ENCODE measurements at regions not wholly inside any gene's neighbourhood (a gene's known extent, or its start where the extent isn't known, plus 50 kb on each side); places are given as distances from the start of the nearest gene placed in this dataset.
"Not testable (repeated sequence)": the region's sequence is repeated elsewhere in the genome, so short reads cannot be mapped to it uniquely, and the experiment has no call there.

GRCh38 chr1:103274886-103275285, 166.6 kb upstream of the COL11A1 start:
- ATAC-seq (no peak), DNase-seq (no peak)
- H3K27ac Mint-ChIP-seq: no peak overlapping the region
- intact Hi-C loops (cut with micrococcal nuclease): no loop called here
- POLR2A ChIA-PET: no interaction called here
- H3K4me1 Mint-ChIP-seq (ENCODE audit: low read depth): no peaks in the 10 kb centered on the region
- CTCF ChIA-PET: no interaction called here
- no peak for TF ChIP-seq CTCF (IDR thresholded peaks at IDR 0.05)
- no peaks in the 10 kb centered on the region for H3K27me3 Mint-ChIP-seq
- no peak overlapping the region for H3K4me3 Mint-ChIP-seq
- no peaks in the 10 kb centered on the region for H3K36me3 Mint-ChIP-seq (ENCODE audit: low read depth)
- H3K9me3 Mint-ChIP-seq: no peaks in the 10 kb centered on the region

GRCh38 chr1:103273106-103273505, 164.8 kb upstream of the COL11A1 start:
- TF ChIP-seq CTCF (IDR thresholded peaks at IDR 0.05): no peak
- Mint-ChIP-seq H3K4me1 (ENCODE audit: low read depth) (no peaks in the 10 kb centered on the region), H3K27me3 (no peaks in the 10 kb centered on the region), H3K4me3 (no peak overlapping the region), H3K9me3 (no peaks in the 10 kb centered on the region), H3K27ac (no peak overlapping the region), H3K36me3 (ENCODE audit: low read depth) (no peaks in the 10 kb centered on the region)
- ChIA-PET CTCF (no interaction called here), POLR2A (no interaction called here)
- DNase-seq (no peak), ATAC-seq (no peak)
- intact Hi-C loops (cut with micrococcal nuclease): no loop called here

GRCh38 chr1:103271471-103271870, 163.1 kb upstream of the COL11A1 start:
- CTCF ChIA-PET; H3K4me3 Mint-ChIP-seq; DNase-seq; H3K9me3 Mint-ChIP-seq; intact Hi-C loops (cut with micrococcal nuclease); H3K4me1 Mint-ChIP-seq (ENCODE audit: low read depth); H3K27ac Mint-ChIP-seq; H3K27me3 Mint-ChIP-seq; ATAC-seq; H3K36me3 Mint-ChIP-seq (ENCODE audit: low read depth); POLR2A ChIA-PET: not testable (repeated sequence)

- POLR2A ChIA-PET: no interaction called here
- H3K27ac Mint-ChIP-seq: no peak overlapping the region
These were observed 159.6 kb upstream of the COL11A1 start for GRCh38 chr1:103267893-103268292.

GRCh38 chr1:103267266-103267665, 158.9 kb upstream of the COL11A1 start:
- CTCF ChIA-PET: interaction anchor here (0.6 kb wide), 1 partner anchor 31 kb away, joined by 3 read pairs; no protein-coding TSS in a partner anchor
- POLR2A ChIA-PET: no interaction called here
- Mint-ChIP-seq H3K4me3 (no peak overlapping the region), H3K4me1 (ENCODE audit: low read depth) (no peaks in the 10 kb centered on the region), H3K27ac (no peak overlapping the region), H3K36me3 (ENCODE audit: low read depth) (no peaks in the 10 kb centered on the region), H3K9me3 (no peaks in the 10 kb centered on the region), H3K27me3 (no peaks in the 10 kb centered on the region)
- DNase-seq (no peak), ATAC-seq (no peak)
- TF ChIP-seq CTCF (IDR thresholded peaks at IDR 0.05): no peak
- intact Hi-C loops (cut with micrococcal nuclease): no loop called here

More at GRCh38 chr1:103267893-103268292, 159.6 kb upstream of the COL11A1 start:
- no peak for TF ChIP-seq CTCF (IDR thresholded peaks at IDR 0.05)
- Mint-ChIP-seq H3K9me3 (no peaks in the 10 kb centered on the region), H3K27me3 (no peaks in the 10 kb centered on the region), H3K4me1 (ENCODE audit: low read depth) (no peaks in the 10 kb centered on the region), H3K4me3 (no peak overlapping the region), H3K36me3 (ENCODE audit: low read depth) (no peaks in the 10 kb centered on the region)
- ATAC-seq (no peak), DNase-seq (no peak)
- CTCF ChIA-PET: no interaction called here
- intact Hi-C loops (cut with micrococcal nuclease): no loop called here

- intact Hi-C loops (cut with micrococcal nuclease): no loop called here
These were observed 157.7 kb upstream of the COL11A1 start for GRCh38 chr1:103266036-103266435.

More at GRCh38 chr1:103266036-103266435, 157.7 kb upstream of the COL11A1 start:
- TF ChIP-seq CTCF (IDR thresholded peaks at IDR 0.05): no peak
- H3K27me3 Mint-ChIP-seq: no peaks in the 10 kb centered on the region
- ChIA-PET CTCF (no interaction called here), POLR2A (no interaction called here)
- H3K4me1 Mint-ChIP-seq (ENCODE audit: low read depth): no peaks in the 10 kb centered on the region
- no peaks in the 10 kb centered on the region for H3K9me3 Mint-ChIP-seq
- no peak overlapping the region for H3K27ac Mint-ChIP-seq
- ATAC-seq (no peak), DNase-seq (no peak)
- no peak overlapping the region for H3K4me3 Mint-ChIP-seq
- no peaks in the 10 kb centered on the region for H3K36me3 Mint-ChIP-seq (ENCODE audit: low read depth)
